ENCODE measurements at regions not wholly inside any gene's neighbourhood (a gene's known extent, or its start where the extent isn't known, plus 50 kb on each side); places are given as distances from the start of the nearest gene placed in this dataset.

DNA sequence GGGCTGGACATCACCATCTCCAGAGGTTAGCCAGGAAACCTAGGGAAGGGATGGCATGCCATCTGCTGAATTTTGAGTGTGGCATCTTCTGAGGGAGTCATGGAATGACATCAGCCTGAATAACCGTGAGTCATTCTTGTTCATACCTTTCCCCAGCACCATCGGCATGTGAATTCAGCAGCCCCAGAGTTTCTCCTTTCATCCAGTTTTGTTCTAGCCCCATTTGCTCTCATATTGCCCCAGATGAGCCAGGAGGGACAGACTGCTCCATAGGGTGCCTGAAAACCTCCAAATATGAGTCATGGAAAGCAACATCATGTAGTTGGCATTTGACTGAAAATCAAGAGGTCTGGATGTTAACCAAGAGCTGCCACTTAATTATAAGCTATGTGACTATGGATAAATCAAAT lies 219.2 kb upstream of the SGK1 start:
- TF ChIP-seq, protein P1, sequence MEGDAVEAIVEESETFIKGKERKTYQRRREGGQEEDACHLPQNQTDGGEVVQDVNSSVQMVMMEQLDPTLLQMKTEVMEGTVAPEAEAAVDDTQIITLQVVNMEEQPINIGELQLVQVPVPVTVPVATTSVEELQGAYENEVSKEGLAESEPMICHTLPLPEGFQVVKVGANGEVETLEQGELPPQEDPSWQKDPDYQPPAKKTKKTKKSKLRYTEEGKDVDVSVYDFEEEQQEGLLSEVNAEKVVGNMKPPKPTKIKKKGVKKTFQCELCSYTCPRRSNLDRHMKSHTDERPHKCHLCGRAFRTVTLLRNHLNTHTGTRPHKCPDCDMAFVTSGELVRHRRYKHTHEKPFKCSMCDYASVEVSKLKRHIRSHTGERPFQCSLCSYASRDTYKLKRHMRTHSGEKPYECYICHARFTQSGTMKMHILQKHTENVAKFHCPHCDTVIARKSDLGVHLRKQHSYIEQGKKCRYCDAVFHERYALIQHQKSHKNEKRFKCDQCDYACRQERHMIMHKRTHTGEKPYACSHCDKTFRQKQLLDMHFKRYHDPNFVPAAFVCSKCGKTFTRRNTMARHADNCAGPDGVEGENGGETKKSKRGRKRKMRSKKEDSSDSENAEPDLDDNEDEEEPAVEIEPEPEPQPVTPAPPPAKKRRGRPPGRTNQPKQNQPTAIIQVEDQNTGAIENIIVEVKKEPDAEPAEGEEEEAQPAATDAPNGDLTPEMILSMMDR (IDR thresholded peaks at IDR 0.05 in 8 of 11, conservative IDR thresholded peaks at IDR 0.05 in 3 of 11), result no peak
- no peak for TF ChIP-seq POLR2AphosphoS5 (IDR thresholded peaks at IDR 0.05)

Measured in spleen (tissue), 7 donors.